Mucosa of gallbladder (tissue), 1 donor: ENCODE measurements at regions not wholly inside any gene's neighbourhood (a gene's known extent, or its start where the extent isn't known, plus 50 kb on each side); places are given as distances from the start of the nearest gene placed in this dataset.

Experiments
- DNase-seq: peaks from one replicate; pipeline ENCODE4 v3.0.0-alpha.2; 2020; ENCODE audit warnings: low spot score
- donor health status: DM: no; HTN: no; CAD: no.

- DNase-seq, result no peak
Measured at GRCh38 chr7:155995183-155995612, 182.9 kb upstream of the SHH start.

- DNase-seq, result no peak
Measured at GRCh38 chr7:155994279-155994811, 182.1 kb upstream of the SHH start.

DNA sequence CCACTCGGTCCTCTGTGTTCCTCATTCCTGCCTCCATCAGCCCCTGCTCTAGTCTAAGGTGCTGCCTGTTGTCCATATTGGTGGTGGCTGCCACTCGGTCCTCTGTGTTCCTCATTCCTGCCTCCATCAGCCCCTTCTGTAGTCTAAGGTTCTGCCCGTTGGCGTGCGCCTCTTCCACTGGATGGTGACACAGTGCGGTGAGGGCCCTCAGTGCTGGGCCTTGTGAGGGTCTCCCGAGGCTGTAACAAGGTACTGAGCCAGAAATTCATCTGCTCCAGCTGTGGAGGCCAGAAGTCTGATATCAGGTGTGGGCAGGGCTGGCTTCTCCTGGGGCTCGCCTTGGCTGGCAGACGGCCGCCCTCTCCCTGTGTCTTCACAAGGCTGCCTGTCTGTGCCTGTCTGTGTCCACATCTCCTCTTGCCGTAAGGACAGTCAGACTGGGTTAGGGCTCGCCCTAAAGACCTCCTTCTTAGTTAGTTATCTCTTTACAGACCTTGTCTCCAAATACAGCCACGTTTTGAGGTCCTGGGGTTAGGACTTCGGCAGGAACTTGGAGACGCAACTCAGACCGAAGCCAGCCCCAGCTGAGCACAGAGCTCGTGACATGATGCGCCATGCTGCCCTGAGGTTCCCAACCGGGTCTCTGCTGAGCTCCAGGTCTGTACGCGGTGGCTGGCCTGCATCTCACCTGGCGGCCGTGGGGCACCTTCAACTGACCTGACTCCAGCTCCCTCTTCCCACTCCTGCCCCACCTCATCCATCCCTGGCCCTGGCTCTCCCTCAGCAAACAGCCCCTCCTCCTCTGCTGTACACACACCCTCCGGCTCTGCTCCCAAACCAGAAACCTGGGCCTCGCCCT, 181.4 kb upstream of the SHH start:
- no peak for DNase-seq

DNA sequence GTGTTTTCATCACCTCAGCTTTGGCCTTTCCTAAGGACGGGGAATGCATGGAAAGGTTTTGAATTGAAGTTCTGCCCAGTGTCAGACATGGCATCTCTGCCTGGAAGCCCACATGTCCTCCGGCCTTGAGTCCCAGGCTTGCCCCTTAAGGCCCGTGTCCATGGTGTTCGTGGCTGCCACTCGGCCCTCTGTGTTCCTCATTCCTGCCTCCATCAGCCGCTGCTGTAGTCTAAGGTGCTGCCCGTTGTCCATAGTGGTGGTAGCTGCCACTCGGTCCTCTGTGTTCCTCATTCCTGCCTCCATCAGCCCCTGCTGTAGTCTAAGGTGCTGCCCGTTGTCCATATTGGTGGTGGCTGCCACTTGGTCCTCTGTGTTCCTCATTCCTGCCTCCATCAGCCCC, 180.7 kb upstream of the SHH start:
- no peak for DNase-seq

DNA sequence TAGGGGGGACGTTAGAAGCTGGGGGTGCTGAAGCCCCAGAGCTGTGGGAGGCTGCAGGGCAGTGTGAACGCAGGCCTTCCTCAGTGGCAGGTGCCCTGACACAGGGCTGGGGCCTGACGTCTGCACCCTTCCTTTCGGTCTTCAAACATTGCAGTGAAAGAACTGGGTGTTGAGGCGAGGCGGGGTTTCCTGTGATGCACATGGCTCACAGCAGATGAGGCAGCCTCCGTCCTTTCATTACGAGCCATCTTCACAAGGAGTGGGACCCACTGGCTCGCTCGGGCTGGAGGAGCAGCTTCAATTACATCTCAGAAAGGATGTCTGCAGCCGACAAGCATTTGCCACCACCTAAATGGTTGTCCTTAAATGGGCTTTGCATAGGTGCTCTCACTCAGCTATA, 180.3 kb upstream of the SHH start:
- DNase-seq, result no peak

DNA sequence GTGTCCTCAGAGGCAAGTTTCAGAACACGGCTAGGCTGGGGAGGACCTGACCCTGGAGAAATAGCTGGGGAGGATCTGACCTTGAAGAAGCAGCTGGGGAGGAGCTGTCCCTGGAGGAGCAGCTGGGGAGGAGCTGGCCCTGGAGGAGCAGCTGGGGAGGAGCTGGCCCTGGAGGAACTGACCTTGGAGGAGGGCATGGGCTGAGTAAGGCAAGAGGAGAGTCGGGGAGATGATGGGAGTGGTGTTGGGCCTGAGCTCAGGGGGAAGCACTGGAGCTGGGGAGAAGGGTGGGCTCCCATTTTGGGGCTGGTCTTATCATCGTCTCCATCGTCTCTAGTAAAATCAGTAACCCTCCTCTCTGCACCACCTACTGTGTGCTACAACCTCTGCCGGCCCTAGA, 179.8 kb upstream of the SHH start:
- no peak for DNase-seq

DNA sequence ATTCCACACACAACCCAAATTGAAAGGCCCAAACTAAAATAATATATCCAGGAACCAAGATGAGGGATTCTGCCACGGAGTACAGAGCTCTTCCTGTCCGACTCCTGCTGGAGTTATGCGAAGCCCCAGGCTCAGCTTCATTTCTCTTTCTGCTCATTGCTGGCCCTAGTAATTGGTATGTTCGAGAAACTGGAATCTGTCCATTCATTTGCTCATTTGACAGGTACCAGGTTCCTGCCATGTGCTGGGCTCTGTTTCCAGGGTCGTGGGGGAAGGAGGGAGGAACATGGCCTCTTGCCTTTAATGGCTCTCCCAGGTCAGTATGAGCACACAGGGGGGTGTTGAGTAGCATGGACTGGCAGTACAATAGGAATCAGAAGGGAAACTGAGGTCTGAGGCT, 179.2 kb upstream of the SHH start:
- no peak for DNase-seq

- no peak for DNase-seq
Measured at GRCh38 chr7:155988416-155988815, 176.2 kb upstream of the SHH start.

GRCh38 chr7:155987681-155988235, 175.5 kb upstream of the SHH start:
- no peak for DNase-seq

DNA sequence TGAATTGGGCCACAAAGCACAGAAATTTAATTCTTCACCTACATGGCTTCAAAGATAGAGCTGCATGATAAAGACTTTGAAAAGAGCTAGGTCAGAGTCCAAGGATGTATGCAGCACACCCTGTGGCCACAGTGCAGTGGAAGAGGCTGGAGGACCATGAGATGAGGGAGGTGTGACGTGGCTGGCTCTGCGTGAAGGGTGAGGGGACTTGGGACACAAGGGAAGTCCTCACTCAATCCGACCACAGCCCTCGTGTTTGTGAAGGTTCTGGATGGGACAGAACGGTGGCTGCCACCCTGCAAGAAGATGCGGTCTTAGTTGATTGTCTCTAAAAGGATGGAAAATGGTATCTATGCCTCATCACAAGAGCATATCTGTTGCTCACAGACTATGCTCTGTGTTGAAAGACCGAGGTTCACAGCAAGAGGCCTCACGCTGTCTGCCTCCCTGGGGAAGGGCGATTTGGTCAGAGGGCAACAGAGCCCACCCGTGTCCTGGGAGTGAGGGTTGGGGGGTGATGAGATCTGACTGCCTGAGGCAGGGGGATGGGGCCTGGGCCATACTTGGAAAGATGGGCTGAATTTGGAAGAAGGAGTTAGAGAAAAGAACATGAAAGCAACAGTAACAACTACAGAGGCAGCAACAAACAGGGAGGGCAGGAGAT, 174.4 kb upstream of the SHH start:
- no peak for DNase-seq

GRCh38 chr7:155985518-155986250, 173.4 kb upstream of the SHH start:
- no peak for DNase-seq

DNA sequence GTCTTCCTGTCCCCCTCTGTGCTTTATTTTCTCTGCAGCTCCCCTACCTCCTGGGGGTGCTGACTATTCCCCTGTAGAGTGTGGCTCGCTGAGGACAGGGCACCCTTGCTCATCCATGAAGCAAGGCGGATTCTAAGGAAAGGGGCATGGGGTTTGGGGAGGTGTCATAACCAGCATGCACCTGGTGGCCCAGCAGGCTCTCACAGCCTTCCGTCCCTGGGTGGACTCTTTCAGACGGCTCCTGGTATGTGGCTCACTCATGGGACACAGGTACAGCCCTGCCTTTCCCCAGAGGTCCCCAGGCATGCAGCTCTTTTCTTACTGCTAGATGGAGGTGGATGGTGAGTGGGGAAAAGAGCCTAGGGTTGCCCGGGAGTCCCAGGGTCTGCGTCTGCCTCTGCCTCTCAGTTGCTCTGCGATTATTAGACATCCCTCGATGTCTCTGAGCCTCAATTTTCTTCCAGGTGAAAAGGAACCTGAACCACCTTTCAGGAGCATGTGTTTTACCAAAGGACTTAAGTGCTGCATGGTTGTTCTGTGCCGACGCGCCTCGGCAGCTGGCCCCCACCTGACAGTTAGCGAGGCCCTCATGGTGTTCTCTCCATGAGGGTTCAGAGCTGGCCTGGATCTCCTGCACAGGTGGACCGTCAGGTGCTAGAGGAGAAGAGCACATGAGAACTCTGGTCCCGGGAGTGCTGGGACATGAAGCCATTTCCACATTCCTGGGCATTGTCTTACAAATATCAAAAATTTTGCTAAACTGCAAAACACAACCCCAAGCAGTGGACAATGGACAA, 172.5 kb upstream of the SHH start:
- no peak for DNase-seq

DNA sequence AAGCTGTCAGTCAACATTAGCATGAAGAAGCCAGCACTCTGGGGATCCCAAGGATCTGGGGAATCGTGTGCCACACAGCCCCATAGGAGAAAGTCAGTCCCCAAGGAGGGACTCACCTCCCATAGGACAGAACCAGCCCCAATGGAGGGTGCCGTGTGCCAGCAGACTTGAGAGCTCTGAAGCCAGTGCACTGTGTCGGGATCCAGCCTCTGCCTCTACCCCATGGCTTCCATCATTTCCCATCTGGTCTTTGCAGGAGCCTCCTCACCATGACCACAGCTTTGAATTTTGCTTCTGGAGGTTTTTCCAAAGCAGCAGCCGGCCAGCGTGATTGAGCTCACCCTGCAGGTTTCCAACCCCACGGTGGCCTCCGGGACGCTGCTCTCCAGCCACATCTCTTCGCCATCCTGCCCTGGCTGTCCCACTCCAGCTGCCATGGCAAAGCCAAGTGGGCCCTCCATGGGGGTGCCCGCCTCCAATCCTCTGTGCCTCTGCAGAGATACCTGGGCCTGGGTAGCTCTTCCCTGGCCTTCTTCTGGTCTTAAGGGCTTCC, 171.8 kb upstream of the SHH start:
- DNase-seq, result no peak

GRCh38 chr7:155983176-155983815, 171.0 kb upstream of the SHH start:
- DNase-seq, result no peak

DNA sequence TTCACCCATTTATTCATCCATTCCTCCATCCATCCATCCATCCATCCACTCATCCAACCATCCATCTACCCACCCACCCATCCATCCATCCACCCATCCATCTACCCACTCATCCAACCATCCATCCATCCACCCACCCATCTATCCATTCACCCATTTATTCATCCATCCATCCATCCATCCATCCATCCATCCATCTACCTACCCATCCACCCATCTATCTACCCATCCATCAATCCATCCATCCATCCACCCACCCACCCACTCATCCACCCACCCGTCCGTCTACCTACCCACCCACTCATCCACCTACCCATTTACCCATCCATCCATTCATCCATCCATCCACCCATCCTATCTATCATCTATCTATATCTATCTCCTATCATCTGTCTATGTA, 169.4 kb upstream of the SHH start:
- DNase-seq, result no peak

- DNase-seq, result no peak
Measured at GRCh38 chr7:155980841-155981240, 168.6 kb upstream of the SHH start.

- DNase-seq, result no peak
Measured at GRCh38 chr7:155979994-155980393, 167.7 kb upstream of the SHH start.

- no peak for DNase-seq
Measured at GRCh38 chr7:155979566-155979965, 167.3 kb upstream of the SHH start.

- no peak for DNase-seq
Measured at GRCh38 chr7:155975490-155975889, 163.2 kb upstream of the SHH start.

- DNase-seq, result no peak
Measured at GRCh38 chr7:155974186-155974897, 162.1 kb upstream of the SHH start.
